ENCODE measurements at regions not wholly inside any gene's neighbourhood (a gene's known extent, or its start where the extent isn't known, plus 50 kb on each side); places are given as distances from the start of the nearest gene placed in this dataset.

GRCh38 chr6:137315081-137315480 is 95.9 kb upstream of the IFNGR1 start:
- Histone ChIP-seq H3K36me3 (ENCODE audit: control insufficient read depth, insufficient read depth, low read length) (no peaks in the 10 kb centered on the region), H3K4me1 (no peaks in the 10 kb centered on the region; the same call in 1 of the 2 replicates), H3K4me3 (ENCODE audit: low read depth, low read length) (no peak overlapping the region), H3K27me3 (replicated peaks; ENCODE audit: control insufficient read depth, insufficient read depth, low read length) (no peaks in the 10 kb centered on the region), H3K9me3 (no peaks in the 10 kb centered on the region)
- Mint-ChIP-seq H3K36me3 (ENCODE audit: insufficient read depth, unreplicated experiment) (no peaks in the 10 kb centered on the region), H3K27ac (ENCODE audit: unreplicated experiment) (no peak overlapping the region), H3K27me3 (ENCODE audit: insufficient read depth, unreplicated experiment) (no peaks in the 10 kb centered on the region), H3K4me1 (ENCODE audit: low read depth, unreplicated experiment) (no peaks in the 10 kb centered on the region), H3K9me3 (ENCODE audit: unreplicated experiment) (no peaks in the 10 kb centered on the region), H3K4me3 (ENCODE audit: unreplicated experiment) (no peak overlapping the region)
- CTCF ChIA-PET: interaction anchor here (1.4 to 2.3 kb wide), 5 partner anchors 43 to 275 kb away, joined by 3 to 31 read pairs (median 5); no protein-coding TSS in a partner anchor
- intact Hi-C loops (cut with micrococcal nuclease; ENCODE audit: unreplicated experiment): loop anchor here (2.0 kb wide), 1 partner anchor 36 kb away; no protein-coding TSS in a partner anchor
- POLR2A ChIA-PET: no interaction called here
- DNase-seq: no peak
- no TSS peak for BruUV-seq (replicated peaks)
- TF ChIP-seq, protein P1, sequence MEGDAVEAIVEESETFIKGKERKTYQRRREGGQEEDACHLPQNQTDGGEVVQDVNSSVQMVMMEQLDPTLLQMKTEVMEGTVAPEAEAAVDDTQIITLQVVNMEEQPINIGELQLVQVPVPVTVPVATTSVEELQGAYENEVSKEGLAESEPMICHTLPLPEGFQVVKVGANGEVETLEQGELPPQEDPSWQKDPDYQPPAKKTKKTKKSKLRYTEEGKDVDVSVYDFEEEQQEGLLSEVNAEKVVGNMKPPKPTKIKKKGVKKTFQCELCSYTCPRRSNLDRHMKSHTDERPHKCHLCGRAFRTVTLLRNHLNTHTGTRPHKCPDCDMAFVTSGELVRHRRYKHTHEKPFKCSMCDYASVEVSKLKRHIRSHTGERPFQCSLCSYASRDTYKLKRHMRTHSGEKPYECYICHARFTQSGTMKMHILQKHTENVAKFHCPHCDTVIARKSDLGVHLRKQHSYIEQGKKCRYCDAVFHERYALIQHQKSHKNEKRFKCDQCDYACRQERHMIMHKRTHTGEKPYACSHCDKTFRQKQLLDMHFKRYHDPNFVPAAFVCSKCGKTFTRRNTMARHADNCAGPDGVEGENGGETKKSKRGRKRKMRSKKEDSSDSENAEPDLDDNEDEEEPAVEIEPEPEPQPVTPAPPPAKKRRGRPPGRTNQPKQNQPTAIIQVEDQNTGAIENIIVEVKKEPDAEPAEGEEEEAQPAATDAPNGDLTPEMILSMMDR (IDR thresholded peaks at IDR 0.05; ENCODE audit: insufficient read depth in 1 of 2, low read depth in 1 of 2, low read length in 1 of 2, severe bottlenecking in 1 of 2, unreplicated experiment in 1 of 2): no peak

GRCh38 chr6:137313928-137314855 is 95.0 kb upstream of the IFNGR1 start:
- Histone ChIP-seq H3K27me3 (replicated peaks; ENCODE audit: control insufficient read depth, insufficient read depth, low read length) (no peaks in the 10 kb centered on the region), H3K36me3 (ENCODE audit: control insufficient read depth, insufficient read depth, low read length) (no peaks in the 10 kb centered on the region), H3K4me3 (ENCODE audit: low read depth, low read length) (no peak overlapping the region), H3K4me1 (no peaks in the 10 kb centered on the region; the same call in 1 of the 2 replicates), H3K9me3 (no peaks in the 10 kb centered on the region)
- ChIA-PET CTCF (interaction anchor here (0.5 to 2.3 kb wide), 20 partner anchors 10 to 638 kb away, joined by 3 to 31 read pairs (median 4); no protein-coding TSS in a partner anchor), POLR2A (interaction anchor here (0.6 kb wide), 1 partner anchor 163 kb away, joined by 4 read pairs; no protein-coding TSS in a partner anchor)
- Mint-ChIP-seq H3K9me3 (ENCODE audit: unreplicated experiment) (no peaks in the 10 kb centered on the region), H3K4me3 (ENCODE audit: unreplicated experiment) (no peak overlapping the region), H3K4me1 (ENCODE audit: low read depth, unreplicated experiment) (no peaks in the 10 kb centered on the region), H3K27me3 (ENCODE audit: insufficient read depth, unreplicated experiment) (no peaks in the 10 kb centered on the region), H3K27ac (ENCODE audit: unreplicated experiment) (no peak overlapping the region), H3K36me3 (ENCODE audit: insufficient read depth, unreplicated experiment) (no peaks in the 10 kb centered on the region)
- peak; percentile 60 to 62 for DNase-seq
- intact Hi-C loops (cut with micrococcal nuclease; ENCODE audit: unreplicated experiment): loop anchor here (1.0 to 2.0 kb wide), 6 partner anchors 35 to 327 kb away; no protein-coding TSS in a partner anchor
- BruUV-seq (replicated peaks): no TSS peak
- TF ChIP-seq, protein P1 (IDR thresholded peaks at IDR 0.05; ENCODE audit: insufficient read depth in 1 of 2, low read depth in 1 of 2, low read length in 1 of 2, severe bottlenecking in 1 of 2, unreplicated experiment in 1 of 2): peak; percentile 78

GRCh38 chr6:137313211-137313610 is 94.0 kb upstream of the IFNGR1 start:
- Histone ChIP-seq H3K36me3 (ENCODE audit: control insufficient read depth, insufficient read depth, low read length) (no peaks in the 10 kb centered on the region), H3K27me3 (replicated peaks; ENCODE audit: control insufficient read depth, insufficient read depth, low read length) (no peaks in the 10 kb centered on the region), H3K9me3 (no peaks in the 10 kb centered on the region), H3K4me3 (ENCODE audit: low read depth, low read length) (no peak overlapping the region), H3K4me1 (no peaks in the 10 kb centered on the region; the same call in 1 of the 2 replicates)
- H3K27ac Mint-ChIP-seq (ENCODE audit: unreplicated experiment): no peak overlapping the region
- no peaks in the 10 kb centered on the region for H3K36me3 Mint-ChIP-seq (ENCODE audit: insufficient read depth, unreplicated experiment)
- H3K4me1 Mint-ChIP-seq (ENCODE audit: low read depth, unreplicated experiment): no peaks in the 10 kb centered on the region
- TF ChIP-seq, protein P1 (IDR thresholded peaks at IDR 0.05; ENCODE audit: insufficient read depth in 1 of 2, low read depth in 1 of 2, low read length in 1 of 2, severe bottlenecking in 1 of 2, unreplicated experiment in 1 of 2): no peak
- DNase-seq: no peak
- H3K4me3 Mint-ChIP-seq (ENCODE audit: unreplicated experiment): no peak overlapping the region
- H3K9me3 Mint-ChIP-seq (ENCODE audit: unreplicated experiment): no peaks in the 10 kb centered on the region
- no TSS peak for BruUV-seq (replicated peaks)
- ChIA-PET POLR2A (no interaction called here), CTCF (interaction anchor here (2.3 kb wide), 1 partner anchor 219 kb away, joined by 31 read pairs; no protein-coding TSS in a partner anchor)
- no peaks in the 10 kb centered on the region for H3K27me3 Mint-ChIP-seq (ENCODE audit: insufficient read depth, unreplicated experiment)
- intact Hi-C loops (cut with micrococcal nuclease; ENCODE audit: unreplicated experiment): no loop called here

Data from Caco-2 (cell line).